ENCODE measurements at regions not wholly inside any gene's neighbourhood (a gene's known extent, or its start where the extent isn't known, plus 50 kb on each side); places are given as distances from the start of the nearest gene placed in this dataset.

DNA sequence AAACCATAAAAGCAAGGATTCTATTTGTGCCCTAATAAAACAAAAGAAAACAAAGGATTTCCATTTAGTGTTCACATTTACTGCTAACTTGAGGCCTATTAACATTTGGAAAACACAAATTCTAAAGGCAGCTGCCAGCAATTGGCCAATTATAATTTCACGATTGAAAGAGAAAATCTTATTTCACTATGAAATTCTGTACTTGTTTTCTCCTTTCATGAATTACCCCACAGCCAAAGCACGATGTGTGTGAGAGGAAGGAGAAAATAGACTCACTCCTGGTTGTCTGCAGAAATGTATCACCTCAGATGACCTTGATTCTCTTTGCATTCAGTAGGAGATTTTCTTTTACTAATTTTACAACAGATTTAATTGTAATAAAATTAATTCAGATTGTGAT lies 242.8 kb upstream of the GBE1 start:
- Histone ChIP-seq H3K27ac (ENCODE audit: low read depth, low read length) (no peak overlapping the region), H3K4me3 (ENCODE audit: low read depth, low read length) (no peak overlapping the region), H3K9ac (ENCODE audit: low read length) (no peak overlapping the region), H3K9me3 (ENCODE audit: control insufficient read depth, insufficient read depth, low read depth, low read length) (peaks cover 9% of the 10 kb centered on the region; the same call in 1 of the 2 replicates), H3K27me3 (ENCODE audit: control insufficient read depth, insufficient read depth, low read length) (no peaks in the 10 kb centered on the region), H3K36me3 (ENCODE audit: control insufficient read depth, insufficient read depth, low read length) (no peaks in the 10 kb centered on the region), H3K4me1 (ENCODE audit: control insufficient read depth, insufficient read depth, low read length) (peaks cover 10% of the 10 kb centered on the region; the same call in 1 of the 2 replicates)

DNA sequence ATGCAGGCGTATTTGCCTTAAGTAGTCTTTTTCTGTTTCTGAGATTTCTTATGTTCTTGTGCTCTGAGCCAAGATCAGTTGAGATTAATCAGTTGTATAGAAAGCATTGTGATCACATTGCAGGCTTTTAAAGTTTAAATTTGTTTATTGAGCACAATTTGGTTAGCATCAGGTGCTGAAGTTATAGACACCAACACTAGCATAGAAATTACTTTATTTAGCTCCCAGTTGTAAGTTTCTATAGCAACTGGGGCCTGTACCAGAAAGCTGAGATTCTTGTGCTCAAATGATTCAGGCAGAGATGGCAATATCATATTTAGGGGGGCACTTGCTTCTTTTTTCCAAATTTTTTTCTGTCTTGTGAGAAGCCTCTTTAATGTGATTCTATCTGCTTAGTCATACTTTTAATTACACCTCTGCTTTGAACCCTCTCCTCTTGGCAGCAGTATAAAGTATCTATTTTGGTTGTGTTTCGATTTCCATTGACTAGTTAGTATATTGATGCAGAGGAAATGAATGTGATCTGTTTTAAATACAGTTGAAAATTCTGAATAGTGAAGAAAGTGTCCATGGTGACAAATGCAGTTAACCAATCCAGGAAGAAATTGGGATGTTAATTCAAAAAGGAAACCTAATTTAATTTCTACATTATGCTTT lies 241.7 kb upstream of the GBE1 start:
- peaks cover 10% of the 10 kb centered on the region; the same call in 1 of the 2 replicates for H3K4me1 ChIP-seq (ENCODE audit: control insufficient read depth, insufficient read depth, low read length)

DNA sequence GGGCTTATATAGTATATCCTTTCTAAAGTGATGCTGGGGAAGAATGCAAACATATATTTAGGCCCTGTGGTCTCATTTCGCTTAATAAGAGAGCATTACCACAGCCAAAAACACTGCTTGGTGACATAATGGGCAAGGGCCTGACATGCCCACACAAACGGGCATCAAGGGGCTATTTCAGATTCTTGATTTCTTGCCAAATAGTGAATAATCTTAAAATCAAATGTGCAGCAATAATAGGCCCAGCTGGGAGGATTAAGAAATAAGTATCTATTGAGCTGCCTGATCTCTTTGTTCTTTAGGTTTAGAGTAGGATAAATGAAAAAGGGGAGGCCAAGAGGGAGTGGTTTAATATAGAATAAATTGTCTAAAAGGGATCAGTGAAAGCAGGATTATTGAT lies 241.0 kb upstream of the GBE1 start:
- no peaks in the 10 kb centered on the region for H3K27me3 ChIP-seq (ENCODE audit: control insufficient read depth, insufficient read depth, low read length)
- H3K27ac ChIP-seq (ENCODE audit: low read depth, low read length), result no peak overlapping the region
- H3K36me3 ChIP-seq (ENCODE audit: control insufficient read depth, insufficient read depth, low read length), result no peaks in the 10 kb centered on the region
- no peak overlapping the region for H3K9ac ChIP-seq (ENCODE audit: low read length)
- no peak overlapping the region for H3K4me3 ChIP-seq (ENCODE audit: low read depth, low read length)
- H3K9me3 ChIP-seq (ENCODE audit: control insufficient read depth, insufficient read depth, low read depth, low read length), result peaks cover 6% of the 10 kb centered on the region; the same call in 1 of the 2 replicates
- H3K4me1 ChIP-seq (ENCODE audit: control insufficient read depth, insufficient read depth, low read length), result peaks cover 10% of the 10 kb centered on the region; the same call in 1 of the 2 replicates

More for the DNA sequence above, 241.7 kb upstream of the GBE1 start:
- Histone ChIP-seq H3K9ac (ENCODE audit: low read length) (no peak overlapping the region), H3K9me3 (ENCODE audit: control insufficient read depth, insufficient read depth, low read depth, low read length) (peaks cover 9% of the 10 kb centered on the region; the same call in 1 of the 2 replicates), H3K27ac (ENCODE audit: low read depth, low read length) (no peak overlapping the region), H3K27me3 (ENCODE audit: control insufficient read depth, insufficient read depth, low read length) (no peaks in the 10 kb centered on the region), H3K36me3 (ENCODE audit: control insufficient read depth, insufficient read depth, low read length) (no peaks in the 10 kb centered on the region), H3K4me3 (ENCODE audit: low read depth, low read length) (no peak overlapping the region)

DNA sequence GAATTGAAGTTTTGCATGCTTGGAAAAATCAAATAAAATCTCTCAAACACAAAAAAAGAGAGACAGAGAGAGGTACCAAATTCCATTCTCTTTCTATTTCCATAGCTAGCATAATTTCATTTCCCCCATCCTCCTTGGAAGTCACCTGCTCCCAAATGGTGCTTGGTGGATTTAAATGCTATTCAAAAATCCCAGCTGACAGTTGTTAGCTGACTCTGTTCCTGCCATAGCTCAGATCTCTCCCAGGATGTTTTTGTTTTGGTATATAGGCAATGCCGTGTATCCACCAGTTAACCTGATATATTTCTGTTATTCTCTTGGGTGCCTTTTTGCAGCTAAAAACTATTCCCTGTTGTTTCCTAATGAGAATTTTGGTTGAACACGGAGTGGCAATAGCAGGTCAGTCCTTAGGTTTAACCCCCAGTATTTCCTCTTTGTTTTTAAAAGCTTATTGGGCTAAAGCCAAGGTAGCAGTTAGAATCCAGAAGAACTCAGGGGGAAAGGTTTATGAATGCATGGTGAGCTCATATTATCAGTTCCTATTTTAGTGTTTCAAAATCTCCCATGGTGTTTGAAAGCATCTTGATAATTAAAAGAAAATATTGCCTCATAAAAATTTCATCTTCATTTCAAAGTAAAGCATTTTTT lies 240.0 kb upstream of the GBE1 start:
- H3K9ac ChIP-seq (ENCODE audit: low read length), result no peak overlapping the region
- no peak overlapping the region for H3K27ac ChIP-seq (ENCODE audit: low read depth, low read length)
- no peaks in the 10 kb centered on the region for H3K9me3 ChIP-seq (ENCODE audit: control insufficient read depth, insufficient read depth, low read depth, low read length)
- no peaks in the 10 kb centered on the region for H3K36me3 ChIP-seq (ENCODE audit: control insufficient read depth, insufficient read depth, low read length)
- H3K27me3 ChIP-seq (ENCODE audit: control insufficient read depth, insufficient read depth, low read length), result no peaks in the 10 kb centered on the region
- no peak overlapping the region for H3K4me3 ChIP-seq (ENCODE audit: low read depth, low read length)
- H3K4me1 ChIP-seq (ENCODE audit: control insufficient read depth, insufficient read depth, low read length), result peaks cover 10% of the 10 kb centered on the region; the same call in 1 of the 2 replicates

DNA sequence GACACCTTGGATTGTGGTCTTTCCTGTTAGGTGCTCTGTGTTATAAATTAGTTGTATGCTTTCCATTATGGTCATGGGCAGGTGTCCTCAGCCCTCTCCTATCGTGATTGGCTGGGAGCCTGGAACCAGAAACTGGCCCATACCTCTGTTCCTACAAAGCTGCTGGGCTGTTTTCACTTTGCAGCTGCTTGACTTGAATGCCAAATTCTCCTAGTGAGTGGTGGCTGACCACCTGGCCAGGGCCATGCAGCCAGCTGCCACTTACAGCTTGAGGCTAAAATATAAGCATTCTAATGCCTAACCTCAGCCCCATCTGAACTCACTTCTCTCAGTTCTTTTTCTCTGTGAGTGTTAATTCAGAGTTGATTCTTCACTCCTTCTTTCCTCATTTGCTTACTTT lies 239.3 kb upstream of the GBE1 start:
- no peak overlapping the region for H3K27ac ChIP-seq (ENCODE audit: low read depth, low read length)
- H3K9me3 ChIP-seq (ENCODE audit: control insufficient read depth, insufficient read depth, low read depth, low read length), result no peaks in the 10 kb centered on the region
- H3K27me3 ChIP-seq (ENCODE audit: control insufficient read depth, insufficient read depth, low read length), result no peaks in the 10 kb centered on the region
- H3K9ac ChIP-seq (ENCODE audit: low read length), result no peak overlapping the region
- H3K4me3 ChIP-seq (ENCODE audit: low read depth, low read length), result no peak overlapping the region
- no peaks in the 10 kb centered on the region for H3K36me3 ChIP-seq (ENCODE audit: control insufficient read depth, insufficient read depth, low read length)
- peaks cover 10% of the 10 kb centered on the region; the same call in 1 of the 2 replicates for H3K4me1 ChIP-seq (ENCODE audit: control insufficient read depth, insufficient read depth, low read length)

DNA sequence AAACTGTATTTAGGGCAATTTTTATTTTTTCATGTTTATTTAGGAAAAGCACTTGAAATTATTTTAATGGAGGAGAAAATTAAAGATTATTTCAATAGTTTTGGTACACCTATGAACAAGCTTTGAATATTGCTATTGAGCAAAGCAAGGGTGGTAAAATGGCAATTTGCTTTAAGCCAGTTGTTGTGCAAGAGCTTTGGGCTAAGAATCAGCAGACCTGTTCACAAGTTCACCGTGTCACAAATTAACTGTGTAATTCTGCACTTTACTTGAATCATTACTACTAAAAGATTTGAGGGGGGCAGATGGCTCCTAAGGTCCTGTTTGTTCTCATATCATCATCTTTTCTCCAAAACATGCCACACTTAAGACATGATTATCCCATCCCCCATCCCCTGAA lies 238.9 kb upstream of the GBE1 start:
- no peaks in the 10 kb centered on the region for H3K36me3 ChIP-seq (ENCODE audit: control insufficient read depth, insufficient read depth, low read length)
- H3K27me3 ChIP-seq (ENCODE audit: control insufficient read depth, insufficient read depth, low read length), result no peaks in the 10 kb centered on the region
- no peak overlapping the region for H3K27ac ChIP-seq (ENCODE audit: low read depth, low read length)
- H3K9me3 ChIP-seq (ENCODE audit: control insufficient read depth, insufficient read depth, low read depth, low read length), result no peaks in the 10 kb centered on the region
- H3K9ac ChIP-seq (ENCODE audit: low read length), result no peak overlapping the region
- H3K4me1 ChIP-seq (ENCODE audit: control insufficient read depth, insufficient read depth, low read length), result peaks cover 7% of the 10 kb centered on the region; the same call in 1 of the 2 replicates
- H3K4me3 ChIP-seq (ENCODE audit: low read depth, low read length), result no peak overlapping the region

DNA sequence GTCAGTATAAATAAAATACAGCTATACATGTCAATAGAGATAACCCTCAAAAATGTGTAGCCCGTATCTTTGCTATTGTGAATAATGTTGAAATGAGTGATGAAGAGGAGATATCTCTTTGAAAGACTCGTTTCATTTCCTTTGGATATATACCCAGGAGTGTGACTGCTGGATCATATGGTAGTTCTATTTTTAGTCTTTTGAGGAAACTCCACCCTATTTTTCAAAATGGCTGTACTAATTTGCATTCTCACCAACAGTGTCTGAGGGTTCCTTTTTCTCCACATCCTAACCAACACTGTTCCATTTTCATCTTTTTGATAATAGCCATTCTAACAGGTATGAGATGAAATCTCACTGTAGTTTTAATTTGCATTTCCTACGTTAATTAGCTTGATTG lies 237.5 kb upstream of the GBE1 start:
- no peaks in the 10 kb centered on the region for H3K36me3 ChIP-seq (ENCODE audit: control insufficient read depth, insufficient read depth, low read length)

DNA sequence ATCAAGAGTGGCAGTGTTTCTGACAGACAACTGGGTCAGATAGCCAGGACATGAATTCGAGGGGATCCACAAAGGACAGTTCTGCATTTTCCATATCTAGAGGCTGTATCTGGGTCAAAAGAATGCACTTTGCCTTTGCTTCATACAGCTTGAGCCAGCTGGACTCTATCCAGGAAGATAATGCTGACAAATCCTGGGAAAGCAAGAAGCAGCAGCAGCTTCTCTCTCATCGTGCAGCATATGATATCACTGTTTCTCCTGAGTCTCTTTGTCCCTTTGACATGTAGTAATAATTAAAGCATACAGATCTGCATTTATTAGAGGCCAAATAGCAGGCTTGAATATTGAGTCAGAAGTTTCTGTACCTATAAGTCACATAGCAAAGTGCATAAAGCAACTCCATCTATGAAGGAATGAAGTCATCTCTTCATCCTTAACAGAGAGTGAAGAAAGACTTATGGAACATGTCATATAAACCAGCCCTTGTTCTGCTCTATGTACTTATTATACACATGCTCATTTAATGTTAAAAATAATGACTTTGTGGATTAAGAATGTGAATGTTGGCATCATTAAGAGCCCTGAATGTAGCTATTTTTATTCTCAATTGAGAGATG lies 236.8 kb upstream of the GBE1 start:
- Histone ChIP-seq H3K4me3 (ENCODE audit: low read depth, low read length) (no peak overlapping the region), H3K27ac (ENCODE audit: low read depth, low read length) (no peak overlapping the region), H3K9ac (ENCODE audit: low read length) (no peak overlapping the region), H3K27me3 (ENCODE audit: control insufficient read depth, insufficient read depth, low read length) (no peaks in the 10 kb centered on the region), H3K36me3 (ENCODE audit: control insufficient read depth, insufficient read depth, low read length) (no peaks in the 10 kb centered on the region), H3K4me1 (ENCODE audit: control insufficient read depth, insufficient read depth, low read length) (peaks cover 5% of the 10 kb centered on the region; the same call in 1 of the 2 replicates), H3K9me3 (ENCODE audit: control insufficient read depth, insufficient read depth, low read depth, low read length) (no peaks in the 10 kb centered on the region)

More for the DNA sequence above, 237.5 kb upstream of the GBE1 start:
- Histone ChIP-seq H3K9ac (ENCODE audit: low read length) (no peak overlapping the region), H3K27ac (ENCODE audit: low read depth, low read length) (no peak overlapping the region), H3K4me1 (ENCODE audit: control insufficient read depth, insufficient read depth, low read length) (peaks cover 5% of the 10 kb centered on the region; the same call in 1 of the 2 replicates), H3K4me3 (ENCODE audit: low read depth, low read length) (no peak overlapping the region), H3K27me3 (ENCODE audit: control insufficient read depth, insufficient read depth, low read length) (no peaks in the 10 kb centered on the region), H3K9me3 (ENCODE audit: control insufficient read depth, insufficient read depth, low read depth, low read length) (no peaks in the 10 kb centered on the region)

DNA sequence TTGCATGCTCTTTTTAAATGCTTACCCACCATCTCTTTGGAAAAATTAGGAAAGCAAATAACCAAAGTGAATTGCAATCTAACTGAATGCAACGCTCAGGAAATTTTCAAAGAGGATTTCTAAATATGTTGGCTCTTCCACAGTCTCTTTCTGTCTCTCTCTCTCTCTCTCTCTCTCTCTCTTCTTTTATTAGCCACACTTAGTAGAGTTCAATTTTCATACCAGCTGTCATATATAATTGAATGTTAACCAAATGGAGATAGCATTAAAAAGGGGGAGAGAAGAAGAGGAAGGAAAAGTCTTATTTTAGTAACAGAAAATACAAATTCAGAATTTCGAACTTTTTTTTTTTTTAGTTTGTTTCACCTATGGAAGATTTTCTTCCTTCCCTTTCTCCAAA lies 235.9 kb upstream of the GBE1 start:
- Histone ChIP-seq H3K27me3 (ENCODE audit: control insufficient read depth, insufficient read depth, low read length) (no peaks in the 10 kb centered on the region), H3K9me3 (ENCODE audit: control insufficient read depth, insufficient read depth, low read depth, low read length) (no peaks in the 10 kb centered on the region), H3K4me1 (ENCODE audit: control insufficient read depth, insufficient read depth, low read length) (peaks cover 5% of the 10 kb centered on the region; the same call in 1 of the 2 replicates), H3K36me3 (ENCODE audit: control insufficient read depth, insufficient read depth, low read length) (no peaks in the 10 kb centered on the region), H3K4me3 (ENCODE audit: low read depth, low read length) (no peak overlapping the region), H3K27ac (ENCODE audit: low read depth, low read length) (no peak overlapping the region), H3K9ac (ENCODE audit: low read length) (no peak overlapping the region)

DNA sequence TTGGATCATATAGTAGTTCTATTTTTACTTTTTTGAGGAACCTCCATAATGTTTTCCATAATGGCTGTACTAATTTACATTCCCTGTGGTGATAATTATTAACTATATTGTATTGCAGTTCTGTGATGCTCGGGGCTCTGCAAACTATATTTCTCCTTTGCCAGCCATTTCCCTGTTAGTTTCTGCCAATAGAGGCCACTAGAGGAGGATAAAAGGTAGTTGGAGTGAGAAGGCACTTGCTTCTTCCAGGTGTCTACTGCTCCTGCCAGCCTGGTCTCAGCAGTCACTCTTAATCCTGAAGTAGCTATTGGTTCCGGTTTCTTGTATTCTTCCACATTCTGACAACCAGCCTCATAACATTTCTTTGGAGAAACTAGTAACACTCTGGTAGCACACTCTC lies 233.9 kb upstream of the GBE1 start:
- no peak overlapping the region for H3K9ac ChIP-seq (ENCODE audit: low read length)

DNA sequence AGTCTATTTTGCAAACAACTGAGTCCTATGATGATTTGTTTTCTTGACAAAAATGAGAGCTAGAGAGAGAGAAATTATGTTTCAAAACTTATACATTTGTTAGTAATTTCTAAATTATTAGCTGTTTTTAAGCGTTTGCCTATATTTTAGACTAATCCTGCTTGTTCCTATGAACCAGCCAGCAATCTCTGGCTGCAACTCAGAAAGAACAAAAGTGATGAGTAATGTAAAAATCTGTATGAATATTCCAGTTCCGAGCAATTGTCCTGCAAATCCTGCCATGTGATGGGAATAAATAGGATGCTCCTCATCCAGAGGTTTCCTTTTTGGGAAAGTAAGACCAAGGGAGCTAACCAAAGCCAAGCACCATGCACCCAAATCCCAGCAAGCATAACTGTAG lies 228.3 kb upstream of the GBE1 start:
- Histone ChIP-seq H3K4me3 (ENCODE audit: low read depth, low read length) (no peak overlapping the region), H3K4me1 (ENCODE audit: control insufficient read depth, insufficient read depth, low read length) (no peaks in the 10 kb centered on the region; the same call in 1 of the 2 replicates), H3K9me3 (ENCODE audit: control insufficient read depth, insufficient read depth, low read depth, low read length) (no peaks in the 10 kb centered on the region), H3K9ac (ENCODE audit: low read length) (no peak overlapping the region), H3K27ac (ENCODE audit: low read depth, low read length) (no peak overlapping the region), H3K27me3 (ENCODE audit: control insufficient read depth, insufficient read depth, low read length) (no peaks in the 10 kb centered on the region), H3K36me3 (ENCODE audit: control insufficient read depth, insufficient read depth, low read length) (no peaks in the 10 kb centered on the region)

More for the DNA sequence above, 233.9 kb upstream of the GBE1 start:
- Histone ChIP-seq H3K4me1 (ENCODE audit: control insufficient read depth, insufficient read depth, low read length) (no peaks in the 10 kb centered on the region), H3K36me3 (ENCODE audit: control insufficient read depth, insufficient read depth, low read length) (no peaks in the 10 kb centered on the region), H3K4me3 (ENCODE audit: low read depth, low read length) (no peak overlapping the region), H3K27me3 (ENCODE audit: control insufficient read depth, insufficient read depth, low read length) (no peaks in the 10 kb centered on the region), H3K9me3 (ENCODE audit: control insufficient read depth, insufficient read depth, low read depth, low read length) (no peaks in the 10 kb centered on the region), H3K27ac (ENCODE audit: low read depth, low read length) (no peak overlapping the region)

Data from HUES6 (cell line).